SK-N-SH (cell line): ENCODE measurements at regions not wholly inside any gene's neighbourhood (a gene's known extent, or its start where the extent isn't known, plus 50 kb on each side); places are given as distances from the start of the nearest gene placed in this dataset.

ENCODE experiments used
- CTCF ChIA-PET: fragments of 300-600, 350-600 bp; formaldehyde crosslinking; extraction: SDS; loops from one replicate; lab custom pipeline; 2021; lab: Yijun Ruan, JAX
- POLR2A ChIA-PET: fragments of 350-600 bp; sonication (Branson Sonifier 250); formaldehyde crosslinking; extraction: SDS; loops from one replicate; lab custom pipeline; 2020; ENCODE audit warnings: antibody characterized with exemption, inconsistent platforms; lab: Yijun Ruan, JAX
- DNase-seq: peaks from one replicate; pipeline ENCODE4 v3.0.0; 2012
- H2AFZ ChIP-seq: fragments of 200-600 bp; sonication (generic); 2 replicates; pipeline ENCODE4 v1.8.1; 2016; ENCODE audit warnings: antibody characterized with exemption, mild to moderate bottlenecking, low read depth
- H3F3A ChIP-seq: fragments of 200-600 bp; sonication (generic); replicated peaks from 2 replicates; pipeline ENCODE3; 2016; ENCODE audit warnings: antibody characterized with exemption, mild to moderate bottlenecking; ENCODE audit not compliant: insufficient read depth
- H3K27ac ChIP-seq, 2 experiments: fragments of 200-500 bp in 1 of 2; fragments of 200-600 bp in 1 of 2; sonication (Bioruptor generic) in 1 of 2; sonication (generic), shearing (Covaris generic) in 1 of 2; 2 replicates each; pipeline versions ENCODE4 v1.5.1 to v1.6.1; 2014 to 2016; ENCODE audit warnings: low read depth in 2 of 2, inconsistent platforms in 1 of 2, low read length in 1 of 2, mild to moderate bottlenecking in 1 of 2, mixed read lengths in 1 of 2
- H3K27me3 ChIP-seq: fragments of 200-600 bp; sonication (generic), shearing (Covaris generic); 2 replicates; pipeline ENCODE4 v1.6.1; 2016; ENCODE audit warnings: mixed run types; ENCODE audit not compliant: insufficient read depth
- H3K36me3 ChIP-seq, 2 experiments: fragments of 200-500 bp in 1 of 2; fragments of 200-600 bp in 1 of 2; sonication (Bioruptor generic) in 1 of 2; sonication (generic) in 1 of 2; replicated peaks in 1 of 2; 2 replicates each; pipeline versions ENCODE3 to v1.5.1; 2014 to 2016; ENCODE audit warnings: low read length in 1 of 2, mild to moderate bottlenecking in 1 of 2; ENCODE audit not compliant: insufficient read depth in 2 of 2, control insufficient read depth in 1 of 2
- H3K4me1 ChIP-seq, 2 experiments: fragments of 200-500 bp in 1 of 2; fragments of 200-600 bp in 1 of 2; sonication (Bioruptor generic) in 1 of 2; sonication (generic), shearing (Covaris generic) in 1 of 2; 2 replicates each; pipeline versions ENCODE4 v1.5.1 to v1.6.1; 2014 to 2016; ENCODE audit warnings: low read depth in 1 of 2, low read length in 1 of 2, mixed run types in 1 of 2; ENCODE audit not compliant: insufficient read depth in 2 of 2, control insufficient read depth in 1 of 2
- H3K4me2 ChIP-seq: fragments of 200-600 bp; sonication (generic), shearing (Covaris generic); 2 replicates; pipeline ENCODE4 v1.6.1; 2017; ENCODE audit warnings: mixed run types
- H3K4me3 ChIP-seq, 2 experiments: fragments of 200-500 bp in 1 of 2; fragments of 200-600 bp in 1 of 2; sonication (Bioruptor generic) in 1 of 2; sonication (generic), shearing (Covaris generic) in 1 of 2; 2 replicates each; pipeline versions ENCODE4 v1.5.1 to v1.8.1; 2014 to 2016; ENCODE audit warnings: low read depth in 2 of 2, inconsistent platforms in 1 of 2, low read length in 1 of 2, mild to moderate bottlenecking in 1 of 2, mixed read lengths in 1 of 2, moderate library complexity in 1 of 2
- H3K79me2 ChIP-seq: fragments of 200-600 bp; sonication (generic); 2 replicates; pipeline ENCODE4 v1.8.1; 2017; ENCODE audit warnings: mild to moderate bottlenecking; ENCODE audit not compliant: insufficient read depth
- H3K9ac ChIP-seq: fragments of 200-600 bp; sonication (generic); 2 replicates; pipeline ENCODE4 v1.6.1; 2017; ENCODE audit warnings: mixed run types
- H3K9me2 ChIP-seq: fragments of 200-600 bp; sonication (generic); 2 replicates; pipeline ENCODE4 v1.6.1; 2017; ENCODE audit warnings: mixed run types
- H3K9me3 ChIP-seq: fragments of 200-600 bp; sonication (generic); 2 replicates; pipeline ENCODE4 v1.6.1; 2017; ENCODE audit warnings: mixed run types, mild to moderate bottlenecking, moderate library complexity
- H4K20me1 ChIP-seq: fragments of 200-600 bp; sonication (generic); 2 replicates; pipeline ENCODE4 v1.6.1; 2017; ENCODE audit warnings: mild to moderate bottlenecking, mixed run types; ENCODE audit not compliant: insufficient read depth
- CHD2 ChIP-seq: fragments of 150-350 bp; IDR thresholded peaks from 2 replicates; pipeline ENCODE4 v1.6.1; 2018; ENCODE audit warnings: low read length; ENCODE audit not compliant: partially characterized antibody
- ELF1 ChIP-seq: IDR thresholded peaks from 2 replicates; pipeline ENCODE4 v1.4.0; 2012
- EP300 ChIP-seq, 2 experiments: IDR thresholded peaks; 2 replicates each; pipeline versions ENCODE4 v1.4.0 to v1.6.1; 2012; ENCODE audit warnings: borderline replicate concordance in 1 of 2, low read depth in 1 of 2, low read length in 1 of 2
- FOSL2 ChIP-seq: IDR thresholded peaks from 2 replicates; pipeline ENCODE4 v1.4.0; 2012; ENCODE audit warnings: low read depth, mild to moderate bottlenecking, moderate library complexity, borderline replicate concordance
- FOXM1 ChIP-seq: IDR thresholded peaks from 2 replicates; pipeline ENCODE4 v1.4.0; 2012; ENCODE audit warnings: low read depth, mild to moderate bottlenecking
- GABPA ChIP-seq: IDR thresholded peaks from 2 replicates; pipeline ENCODE4 v1.4.0; 2012; ENCODE audit warnings: low read depth, mild to moderate bottlenecking
- JUND ChIP-seq: IDR thresholded peaks from 2 replicates; pipeline ENCODE4 v1.4.0; 2012
- MAX ChIP-seq: IDR thresholded peaks from 2 replicates; pipeline ENCODE4 v1.4.0; 2012; ENCODE audit warnings: low read depth
- MEF2A ChIP-seq: IDR thresholded peaks from 2 replicates; pipeline ENCODE4 v1.4.0; 2012; ENCODE audit warnings: low read depth, borderline replicate concordance
- NFIC ChIP-seq: IDR thresholded peaks from 2 replicates; pipeline ENCODE4 v1.4.0; 2012; ENCODE audit warnings: borderline replicate concordance
- PBX3 ChIP-seq: IDR thresholded peaks from 2 replicates; pipeline ENCODE4; 2012
- RAD21 ChIP-seq: IDR thresholded peaks from 2 replicates; pipeline ENCODE4 v1.6.1; 2012; ENCODE audit warnings: mild to moderate bottlenecking, low read length
- RCOR1 ChIP-seq: fragments of 150-350 bp; IDR thresholded peaks from 2 replicates; pipeline ENCODE4 v1.6.1; 2017; ENCODE audit warnings: antibody characterized with exemption, low read length
- REST ChIP-seq: IDR thresholded peaks from 2 replicates; pipeline ENCODE4 v1.6.1; 2012; ENCODE audit warnings: mild to moderate bottlenecking, low read depth, low read length, moderate library complexity
- RFX5 ChIP-seq: IDR thresholded peaks from 2 replicates; pipeline ENCODE4 v1.6.1; 2012; ENCODE audit warnings: mild to moderate bottlenecking, improper control_type of control experiment, low read length
- RXRA ChIP-seq: IDR thresholded peaks from 2 replicates; pipeline ENCODE4 v1.4.0; 2012; ENCODE audit warnings: low read depth, mild to moderate bottlenecking, borderline replicate concordance
- SIN3A ChIP-seq: IDR thresholded peaks from 2 replicates; pipeline ENCODE4 v1.6.1; 2012; ENCODE audit warnings: low read depth, mild to moderate bottlenecking, low read length, moderate library complexity, borderline replicate concordance
- TAF1 ChIP-seq: IDR thresholded peaks from 2 replicates; pipeline ENCODE4 v1.6.1; 2012; ENCODE audit warnings: low read depth, mild to moderate bottlenecking, low read length, moderate library complexity, borderline replicate concordance
- TCF12 ChIP-seq: IDR thresholded peaks from 2 replicates; pipeline ENCODE4 v1.4.0; 2012
- TEAD4 ChIP-seq: IDR thresholded peaks from 2 replicates; pipeline ENCODE4 v1.4.0; 2012; ENCODE audit warnings: mild to moderate bottlenecking, borderline replicate concordance; ENCODE audit not compliant: insufficient read depth
- WGBS: methylation state at CpG from one replicate; pipeline ENCODE4 v1.1.6; 2017; ENCODE audit warnings: low lambda C conversion rate; 5-methylcytosine and 5-hydroxymethylcytosine counted together
- TF ChIP-seq, protein P1 (sequence below): fragments of 150-350 bp; IDR thresholded peaks from 2 replicates; pipeline ENCODE4 v1.6.1; 2016; ENCODE audit warnings: mild to moderate bottlenecking, low read depth, low read length
- TF ChIP-seq, protein P2 (sequence below): fragments of 150-350 bp; IDR thresholded peaks from 2 replicates; pipeline ENCODE4 v1.6.1; 2017; ENCODE audit warnings: antibody characterized with exemption, low read length, low read depth, borderline replicate concordance
- TF ChIP-seq, protein P3 (sequence below): IDR thresholded peaks from 2 replicates; pipeline ENCODE4 v1.4.0; 2012; ENCODE audit warnings: low read depth, borderline replicate concordance
- TF ChIP-seq, protein P4 (sequence below): fragments of 200-600 bp; sonication (generic); IDR thresholded peaks from 2 replicates; pipeline ENCODE4 v1.6.1; 2017; ENCODE audit warnings: antibody characterized with exemption, mild to moderate bottlenecking, moderate library complexity

DNA sequence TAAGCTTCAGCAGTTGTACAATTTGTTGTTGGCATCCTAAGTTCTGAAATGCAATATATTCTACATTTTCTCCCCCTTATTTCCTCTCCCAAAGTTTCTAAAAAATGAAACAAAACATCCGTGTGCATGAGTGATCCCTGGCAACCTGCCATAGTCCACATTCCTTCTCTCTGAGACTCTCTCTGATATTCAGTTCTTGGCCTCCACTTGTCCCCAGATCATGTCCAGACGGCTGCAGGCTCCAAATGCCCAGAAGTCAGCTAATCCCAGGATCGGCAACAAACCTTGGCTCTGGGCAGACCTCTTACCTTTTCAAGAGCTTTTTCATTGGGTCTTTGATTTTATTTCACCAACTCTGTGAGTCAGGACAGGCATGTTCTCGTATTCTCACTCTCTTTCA, 187.8 kb downstream of the ETS2 start:
- no peaks in the 10 kb centered on the region for H3K79me2 ChIP-seq
- peaks cover 29 to 61% of the 10 kb centered on the region in 2 experiments for H3K4me1 ChIP-seq
- H3K4me3 ChIP-seq: no peak overlapping the region
- peaks cover 10% of the 10 kb centered on the region for H3F3A ChIP-seq
- DNase-seq: no peak
- no peak overlapping the region for H2AFZ ChIP-seq
- H3K9ac ChIP-seq: no peak overlapping the region
- H3K36me3 ChIP-seq: no peaks in the 10 kb centered on the region
- H4K20me1 ChIP-seq: no peaks in the 10 kb centered on the region
- POLR2A ChIA-PET: interaction anchor here (1.0 kb wide), 1 partner anchor 8 kb away, joined by 4 read pairs; no protein-coding TSS in a partner anchor
- 21% methylated on average over 4 of the region's 4 CpGs for WGBS
- H3K9me3 ChIP-seq: no peaks in the 10 kb centered on the region
- H3K27ac ChIP-seq: peak overlapping the region; percentile 27 to 77; a peak in 3 of 4 replicates
- no peaks in the 10 kb centered on the region for H3K27me3 ChIP-seq
- H3K9me2 ChIP-seq: no peaks in the 10 kb centered on the region
- H3K4me2 ChIP-seq: peak overlapping the region; percentile 33; the same call in 1 of the 2 replicates
- CTCF ChIA-PET: interaction anchor here (1.2 to 2.2 kb wide), 4 partner anchors 8 to 35 kb away, joined by 3 to 5 read pairs (median 4); no protein-coding TSS in a partner anchor
- TF ChIP-seq, protein P1, sequence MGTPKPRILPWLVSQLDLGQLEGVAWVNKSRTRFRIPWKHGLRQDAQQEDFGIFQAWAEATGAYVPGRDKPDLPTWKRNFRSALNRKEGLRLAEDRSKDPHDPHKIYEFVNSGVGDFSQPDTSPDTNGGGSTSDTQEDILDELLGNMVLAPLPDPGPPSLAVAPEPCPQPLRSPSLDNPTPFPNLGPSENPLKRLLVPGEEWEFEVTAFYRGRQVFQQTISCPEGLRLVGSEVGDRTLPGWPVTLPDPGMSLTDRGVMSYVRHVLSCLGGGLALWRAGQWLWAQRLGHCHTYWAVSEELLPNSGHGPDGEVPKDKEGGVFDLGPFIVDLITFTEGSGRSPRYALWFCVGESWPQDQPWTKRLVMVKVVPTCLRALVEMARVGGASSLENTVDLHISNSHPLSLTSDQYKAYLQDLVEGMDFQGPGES: no peak
- peak; percentile 87; the same call in 1 of the 2 replicates for TF ChIP-seq TEAD4
- peak; percentile 98 for TF ChIP-seq NFIC
- TF ChIP-seq RAD21: no peak
- TF ChIP-seq CHD2: no peak
- TF ChIP-seq, protein P2, sequence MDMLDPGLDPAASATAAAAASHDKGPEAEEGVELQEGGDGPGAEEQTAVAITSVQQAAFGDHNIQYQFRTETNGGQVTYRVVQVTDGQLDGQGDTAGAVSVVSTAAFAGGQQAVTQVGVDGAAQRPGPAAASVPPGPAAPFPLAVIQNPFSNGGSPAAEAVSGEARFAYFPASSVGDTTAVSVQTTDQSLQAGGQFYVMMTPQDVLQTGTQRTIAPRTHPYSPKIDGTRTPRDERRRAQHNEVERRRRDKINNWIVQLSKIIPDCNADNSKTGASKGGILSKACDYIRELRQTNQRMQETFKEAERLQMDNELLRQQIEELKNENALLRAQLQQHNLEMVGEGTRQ: no peak
- TF ChIP-seq, protein P3, sequence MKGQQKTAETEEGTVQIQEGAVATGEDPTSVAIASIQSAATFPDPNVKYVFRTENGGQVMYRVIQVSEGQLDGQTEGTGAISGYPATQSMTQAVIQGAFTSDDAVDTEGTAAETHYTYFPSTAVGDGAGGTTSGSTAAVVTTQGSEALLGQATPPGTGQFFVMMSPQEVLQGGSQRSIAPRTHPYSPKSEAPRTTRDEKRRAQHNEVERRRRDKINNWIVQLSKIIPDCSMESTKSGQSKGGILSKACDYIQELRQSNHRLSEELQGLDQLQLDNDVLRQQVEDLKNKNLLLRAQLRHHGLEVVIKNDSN: no peak
- no peak for TF ChIP-seq ELF1
- TF ChIP-seq GABPA: no peak
- peak; percentile 46; the same call in 1 of the 2 replicates for TF ChIP-seq MAX
- peak; percentile 68; the same call in 1 of the 2 replicates for TF ChIP-seq FOSL2
- TF ChIP-seq, protein P4, sequence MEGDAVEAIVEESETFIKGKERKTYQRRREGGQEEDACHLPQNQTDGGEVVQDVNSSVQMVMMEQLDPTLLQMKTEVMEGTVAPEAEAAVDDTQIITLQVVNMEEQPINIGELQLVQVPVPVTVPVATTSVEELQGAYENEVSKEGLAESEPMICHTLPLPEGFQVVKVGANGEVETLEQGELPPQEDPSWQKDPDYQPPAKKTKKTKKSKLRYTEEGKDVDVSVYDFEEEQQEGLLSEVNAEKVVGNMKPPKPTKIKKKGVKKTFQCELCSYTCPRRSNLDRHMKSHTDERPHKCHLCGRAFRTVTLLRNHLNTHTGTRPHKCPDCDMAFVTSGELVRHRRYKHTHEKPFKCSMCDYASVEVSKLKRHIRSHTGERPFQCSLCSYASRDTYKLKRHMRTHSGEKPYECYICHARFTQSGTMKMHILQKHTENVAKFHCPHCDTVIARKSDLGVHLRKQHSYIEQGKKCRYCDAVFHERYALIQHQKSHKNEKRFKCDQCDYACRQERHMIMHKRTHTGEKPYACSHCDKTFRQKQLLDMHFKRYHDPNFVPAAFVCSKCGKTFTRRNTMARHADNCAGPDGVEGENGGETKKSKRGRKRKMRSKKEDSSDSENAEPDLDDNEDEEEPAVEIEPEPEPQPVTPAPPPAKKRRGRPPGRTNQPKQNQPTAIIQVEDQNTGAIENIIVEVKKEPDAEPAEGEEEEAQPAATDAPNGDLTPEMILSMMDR: no peak
- TF ChIP-seq RFX5: no peak
- peak; percentile 96 for TF ChIP-seq TCF12
- TF ChIP-seq TAF1: peak; percentile 20; the same call in 1 of the 2 replicates
- peak in 1 of 2 experiments; percentile 90; a peak in 2 of 4 replicates for TF ChIP-seq EP300 (IDR thresholded peaks at IDR 0.05; ENCODE audit: borderline replicate concordance in 1 of 2, low read depth in 1 of 2, low read length in 1 of 2)
- TF ChIP-seq SIN3A: no peak
- peak; percentile 86 for TF ChIP-seq JUND
- TF ChIP-seq RXRA: peak; percentile 86; the same call in 1 of the 2 replicates
- peak; percentile 18; the same call in 1 of the 2 replicates for TF ChIP-seq REST
- peak; percentile 61; the same call in 1 of the 2 replicates for TF ChIP-seq MEF2A
- peak; percentile 75 for TF ChIP-seq FOXM1
- TF ChIP-seq PBX3: peak; percentile 89
- no peak for TF ChIP-seq RCOR1
